Activated CD4-positive, alpha-beta T cell treated with anti-CD3 and anti-CD28 coated beads for 1 hour (primary cell): ENCODE measurements at regions not wholly inside any gene's neighbourhood (a gene's known extent, or its start where the extent isn't known, plus 50 kb on each side); places are given as distances from the start of the nearest gene placed in this dataset.
A peak's percentile ranks its signal among the peaks of the same experiment; 100 is the strongest.

Experiments used
- DNase-seq: peaks from one replicate; pipeline ENCODE4 v3.0.0-alpha.2; 2020

- no peak for DNase-seq
Measured at GRCh38 chr12:97097734-97098133, 190.7 kb downstream of the NEDD1 start.

GRCh38 chr12:97109441-97109840, 202.4 kb downstream of the NEDD1 start:
- no peak for DNase-seq

- no peak for DNase-seq
Measured at GRCh38 chr12:97112136-97112535, 205.1 kb downstream of the NEDD1 start.

- DNase-seq, result no peak
Measured at GRCh38 chr12:97118796-97119375, 211.8 kb downstream of the NEDD1 start.

- no peak for DNase-seq
Measured at GRCh38 chr12:97127061-97127460, 220.0 kb downstream of the NEDD1 start.

GRCh38 chr12:97131220-97131981, 224.3 kb downstream of the NEDD1 start:
- DNase-seq, result no peak

GRCh38 chr12:97132270-97132669, 225.2 kb downstream of the NEDD1 start:
- DNase-seq, result no peak

- no peak for DNase-seq
Measured at GRCh38 chr12:97134495-97134894, 227.4 kb downstream of the NEDD1 start.

- DNase-seq, result no peak
Measured at GRCh38 chr12:97140355-97140754, 233.3 kb downstream of the NEDD1 start.

- DNase-seq, result no peak
Measured at GRCh38 chr12:97142737-97143410, 235.8 kb downstream of the NEDD1 start.

GRCh38 chr12:97148941-97149559, 242.0 kb downstream of the NEDD1 start:
- peak; percentile 10 for DNase-seq

GRCh38 chr12:97151481-97151880, 244.4 kb downstream of the NEDD1 start:
- DNase-seq, result no peak

- DNase-seq, result no peak
Measured at GRCh38 chr12:97159377-97159776, 252.3 kb downstream of the NEDD1 start.

- no peak for DNase-seq
Measured at GRCh38 chr12:97160277-97160676, 253.2 kb downstream of the NEDD1 start.

- DNase-seq, result no peak
Measured at GRCh38 chr12:97162173-97162572, 255.1 kb downstream of the NEDD1 start.

GRCh38 chr12:97164936-97165335, 257.9 kb downstream of the NEDD1 start:
- no peak for DNase-seq

- DNase-seq, result no peak
Measured at GRCh38 chr12:97167598-97167997, 260.5 kb downstream of the NEDD1 start.

GRCh38 chr12:97168804-97169203, 261.7 kb downstream of the NEDD1 start:
- no peak for DNase-seq

- DNase-seq, result no peak
Measured at GRCh38 chr12:97169889-97170567, 263.0 kb downstream of the NEDD1 start.

- DNase-seq, result no peak
Measured at GRCh38 chr12:97173688-97174410, 266.8 kb downstream of the NEDD1 start.

GRCh38 chr12:97177481-97177880, 270.4 kb downstream of the NEDD1 start:
- DNase-seq, result no peak

- no peak for DNase-seq
Measured at GRCh38 chr12:97181571-97182265, 274.7 kb downstream of the NEDD1 start.
